ENCODE measurements at regions not wholly inside any gene's neighbourhood (a gene's known extent, or its start where the extent isn't known, plus 50 kb on each side); places are given as distances from the start of the nearest gene placed in this dataset.

- peaks cover 27% of the 10 kb centered on the region for H3K9me3 ChIP-seq (ENCODE audit: low read length)
- no peak overlapping the region for H3K9ac ChIP-seq (ENCODE audit: low read length)
- H2AFZ ChIP-seq (ENCODE audit: low read length): no peak overlapping the region
- no peak overlapping the region for H3K27ac ChIP-seq (ENCODE audit: low read length)
- no peaks in the 10 kb centered on the region for H3K27me3 ChIP-seq (ENCODE audit: low read length)
- H3K36me3 ChIP-seq (ENCODE audit: insufficient read depth, low read length): no peaks in the 10 kb centered on the region
- no peak for DNase-seq
- H3K4me1 ChIP-seq (ENCODE audit: low read length): no peaks in the 10 kb centered on the region
- no peaks in the 10 kb centered on the region for H3K9me2 ChIP-seq (replicated peaks; ENCODE audit: insufficient read depth, low read length)
- H4K20me1 ChIP-seq (ENCODE audit: insufficient read depth, low read depth, low read length): no peaks in the 10 kb centered on the region
- no peaks in the 10 kb centered on the region for H3K79me2 ChIP-seq (ENCODE audit: low read length)
- H3K4me3 ChIP-seq (ENCODE audit: low read length): no peak overlapping the region
- no peak overlapping the region for H3K4me2 ChIP-seq (ENCODE audit: low read depth, low read length, poor library complexity, severe bottlenecking)
Observed at GRCh38 chr9:118423021-118423420, 718.8 kb downstream of the TLR4 start.

DNA sequence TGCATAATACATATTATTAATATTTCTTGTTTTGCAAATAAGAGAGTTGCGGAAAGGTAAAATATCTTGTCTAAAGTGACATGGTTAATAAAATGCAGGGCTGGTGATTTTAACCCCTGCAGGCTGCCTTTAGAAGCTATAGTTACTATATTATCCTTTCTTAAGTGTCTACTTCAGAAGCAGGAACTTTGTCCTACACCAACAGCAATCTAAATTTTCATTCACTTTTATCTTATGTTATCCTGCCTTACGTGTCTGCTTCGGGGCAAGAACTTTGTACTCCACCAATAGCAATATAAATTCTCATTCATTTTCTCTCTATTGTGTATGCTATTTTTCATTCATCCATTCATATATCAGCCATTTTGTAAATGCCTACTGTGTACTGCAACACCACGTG lies 719.5 kb downstream of the TLR4 start:
- DNase-seq: no peak
- Histone ChIP-seq H3K9me2 (replicated peaks; ENCODE audit: insufficient read depth, low read length) (no peaks in the 10 kb centered on the region), H3K79me2 (ENCODE audit: low read length) (no peaks in the 10 kb centered on the region), H4K20me1 (ENCODE audit: insufficient read depth, low read depth, low read length) (no peaks in the 10 kb centered on the region), H3K36me3 (ENCODE audit: insufficient read depth, low read length) (no peaks in the 10 kb centered on the region), H3K9ac (ENCODE audit: low read length) (no peak overlapping the region), H3K27ac (ENCODE audit: low read length) (no peak overlapping the region), H3K4me2 (ENCODE audit: low read depth, low read length, poor library complexity, severe bottlenecking) (no peak overlapping the region), H3K4me1 (ENCODE audit: low read length) (no peaks in the 10 kb centered on the region), H2AFZ (ENCODE audit: low read length) (no peak overlapping the region), H3K9me3 (ENCODE audit: low read length) (peaks cover 27% of the 10 kb centered on the region), H3K27me3 (ENCODE audit: low read length) (no peaks in the 10 kb centered on the region), H3K4me3 (ENCODE audit: low read length) (no peak overlapping the region)

GRCh38 chr9:118426772-118427171 lies 722.6 kb downstream of the TLR4 start:
- H3K4me3 ChIP-seq (ENCODE audit: low read length): no peak overlapping the region
- no peak overlapping the region for H3K9ac ChIP-seq (ENCODE audit: low read length)
- no peaks in the 10 kb centered on the region for H3K4me1 ChIP-seq (ENCODE audit: low read length)
- H3K27me3 ChIP-seq (ENCODE audit: low read length): no peaks in the 10 kb centered on the region
- no peak overlapping the region for H2AFZ ChIP-seq (ENCODE audit: low read length)
- no peaks in the 10 kb centered on the region for H3K9me2 ChIP-seq (replicated peaks; ENCODE audit: insufficient read depth, low read length)
- H3K27ac ChIP-seq (ENCODE audit: low read length): no peak overlapping the region
- H3K4me2 ChIP-seq (ENCODE audit: low read depth, low read length, poor library complexity, severe bottlenecking): no peak overlapping the region
- no peaks in the 10 kb centered on the region for H3K79me2 ChIP-seq (ENCODE audit: low read length)
- no peaks in the 10 kb centered on the region for H4K20me1 ChIP-seq (ENCODE audit: insufficient read depth, low read depth, low read length)
- H3K36me3 ChIP-seq (ENCODE audit: insufficient read depth, low read length): no peaks in the 10 kb centered on the region
- H3K9me3 ChIP-seq (ENCODE audit: low read length): peaks cover 13% of the 10 kb centered on the region
- DNase-seq: no peak

- Histone ChIP-seq H3K9me2 (replicated peaks; ENCODE audit: insufficient read depth, low read length) (no peaks in the 10 kb centered on the region), H4K20me1 (ENCODE audit: insufficient read depth, low read depth, low read length) (no peaks in the 10 kb centered on the region), H3K36me3 (ENCODE audit: insufficient read depth, low read length) (no peaks in the 10 kb centered on the region), H3K79me2 (ENCODE audit: low read length) (no peaks in the 10 kb centered on the region), H2AFZ (ENCODE audit: low read length) (no peak overlapping the region), H3K9me3 (ENCODE audit: low read length) (0 out of 2 replicates have a peak, but pooled peaks cover 10% of the 10 kb centered on the region), H3K4me3 (ENCODE audit: low read length) (no peak overlapping the region), H3K4me1 (ENCODE audit: low read length) (no peaks in the 10 kb centered on the region), H3K4me2 (ENCODE audit: low read depth, low read length, poor library complexity, severe bottlenecking) (no peak overlapping the region), H3K27me3 (ENCODE audit: low read length) (no peaks in the 10 kb centered on the region), H3K27ac (ENCODE audit: low read length) (no peak overlapping the region), H3K9ac (ENCODE audit: low read length) (no peak overlapping the region)
- DNase-seq: no peak
Observed at GRCh38 chr9:118438810-118439209, 734.6 kb downstream of the TLR4 start.

DNA sequence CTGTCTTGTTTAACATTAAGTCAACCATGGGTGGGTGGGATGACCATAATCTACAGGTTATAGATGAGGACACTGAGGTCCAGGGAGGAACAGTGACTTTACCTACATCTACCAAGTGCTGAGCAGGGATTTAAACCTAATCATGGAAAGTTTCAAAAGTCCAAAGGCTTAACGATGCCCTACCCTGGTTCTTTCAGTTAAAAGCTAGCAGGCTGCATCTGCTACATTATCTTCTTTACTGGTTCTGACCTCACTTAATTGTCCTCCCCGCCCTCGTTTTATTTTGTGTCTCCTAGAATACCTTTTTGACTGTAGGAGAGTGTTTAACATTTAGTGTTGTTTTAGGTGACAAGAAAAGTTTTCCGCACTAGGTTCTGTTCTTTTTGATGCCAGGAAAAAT lies 735.2 kb downstream of the TLR4 start:
- Histone ChIP-seq H2AFZ (ENCODE audit: low read length) (no peak overlapping the region), H3K9me3 (ENCODE audit: low read length) (0 out of 2 replicates have a peak, but pooled peaks cover 10% of the 10 kb centered on the region), H3K4me3 (ENCODE audit: low read length) (no peak overlapping the region), H3K79me2 (ENCODE audit: low read length) (no peaks in the 10 kb centered on the region), H3K9me2 (replicated peaks; ENCODE audit: insufficient read depth, low read length) (no peaks in the 10 kb centered on the region), H4K20me1 (ENCODE audit: insufficient read depth, low read depth, low read length) (no peaks in the 10 kb centered on the region), H3K4me1 (ENCODE audit: low read length) (no peaks in the 10 kb centered on the region), H3K27me3 (ENCODE audit: low read length) (no peaks in the 10 kb centered on the region), H3K9ac (ENCODE audit: low read length) (no peak overlapping the region), H3K4me2 (ENCODE audit: low read depth, low read length, poor library complexity, severe bottlenecking) (no peak overlapping the region), H3K36me3 (ENCODE audit: insufficient read depth, low read length) (no peaks in the 10 kb centered on the region), H3K27ac (ENCODE audit: low read length) (no peak overlapping the region)
- DNase-seq: no peak

- no peak overlapping the region for H2AFZ ChIP-seq (ENCODE audit: low read length)
- H3K27me3 ChIP-seq (ENCODE audit: low read length): no peaks in the 10 kb centered on the region
- no peaks in the 10 kb centered on the region for H3K9me3 ChIP-seq (ENCODE audit: low read length)
- no peaks in the 10 kb centered on the region for H3K79me2 ChIP-seq (ENCODE audit: low read length)
- no peaks in the 10 kb centered on the region for H3K4me1 ChIP-seq (ENCODE audit: low read length)
- H4K20me1 ChIP-seq (ENCODE audit: insufficient read depth, low read depth, low read length): no peaks in the 10 kb centered on the region
- H3K9me2 ChIP-seq (replicated peaks; ENCODE audit: insufficient read depth, low read length): no peaks in the 10 kb centered on the region
- H3K4me2 ChIP-seq (ENCODE audit: low read depth, low read length, poor library complexity, severe bottlenecking): no peak overlapping the region
- no peak for DNase-seq
- H3K36me3 ChIP-seq (ENCODE audit: insufficient read depth, low read length): no peaks in the 10 kb centered on the region
- no peak overlapping the region for H3K4me3 ChIP-seq (ENCODE audit: low read length)
- no peak overlapping the region for H3K9ac ChIP-seq (ENCODE audit: low read length)
- no peak overlapping the region for H3K27ac ChIP-seq (ENCODE audit: low read length)
Observed at GRCh38 chr9:118444403-118444802, 740.2 kb downstream of the TLR4 start.

GRCh38 chr9:118446943-118447639 lies 742.9 kb downstream of the TLR4 start:
- H3K9ac ChIP-seq (ENCODE audit: low read length): no peak overlapping the region
- H3K4me2 ChIP-seq (ENCODE audit: low read depth, low read length, poor library complexity, severe bottlenecking): no peak overlapping the region
- no peak overlapping the region for H3K27ac ChIP-seq (ENCODE audit: low read length)
- no peaks in the 10 kb centered on the region for H3K36me3 ChIP-seq (ENCODE audit: insufficient read depth, low read length)
- DNase-seq: no peak
- no peak overlapping the region for H3K4me3 ChIP-seq (ENCODE audit: low read length)
- H3K27me3 ChIP-seq (ENCODE audit: low read length): no peaks in the 10 kb centered on the region
- H3K9me2 ChIP-seq (replicated peaks; ENCODE audit: insufficient read depth, low read length): no peaks in the 10 kb centered on the region
- no peaks in the 10 kb centered on the region for H3K79me2 ChIP-seq (ENCODE audit: low read length)
- no peaks in the 10 kb centered on the region for H3K4me1 ChIP-seq (ENCODE audit: low read length)
- H3K9me3 ChIP-seq (ENCODE audit: low read length): 0 out of 2 replicates have a peak, but pooled peaks cover 4% of the 10 kb centered on the region
- H2AFZ ChIP-seq (ENCODE audit: low read length): no peak overlapping the region
- H4K20me1 ChIP-seq (ENCODE audit: insufficient read depth, low read depth, low read length): no peaks in the 10 kb centered on the region

DNA sequence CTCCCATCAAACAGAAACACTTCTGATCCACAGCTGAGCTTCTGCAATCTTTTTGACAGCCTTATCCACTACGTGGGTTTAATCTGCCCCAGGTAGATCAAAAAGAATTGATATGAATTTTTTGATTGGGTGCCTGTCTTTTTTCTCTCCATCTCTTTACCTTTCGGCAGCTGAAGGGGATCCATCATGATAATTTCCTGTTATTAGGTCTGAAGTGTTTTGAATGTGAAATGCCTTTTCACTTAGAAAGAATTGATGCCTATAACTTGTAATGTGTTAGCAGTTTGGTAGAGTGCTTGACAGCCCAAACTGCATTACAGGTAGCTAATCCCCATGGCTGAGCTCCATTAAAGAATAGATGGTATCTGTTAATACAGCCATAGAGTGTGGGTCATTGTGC lies 745.4 kb downstream of the TLR4 start:
- H3K36me3 ChIP-seq (ENCODE audit: insufficient read depth, low read length): no peaks in the 10 kb centered on the region
- H3K4me1 ChIP-seq (ENCODE audit: low read length): no peaks in the 10 kb centered on the region
- no peak overlapping the region for H3K27ac ChIP-seq (ENCODE audit: low read length)
- H3K4me3 ChIP-seq (ENCODE audit: low read length): no peak overlapping the region
- H3K27me3 ChIP-seq (ENCODE audit: low read length): no peaks in the 10 kb centered on the region
- no peak for DNase-seq
- no peaks in the 10 kb centered on the region for H3K79me2 ChIP-seq (ENCODE audit: low read length)
- H3K9me3 ChIP-seq (ENCODE audit: low read length): peaks cover 7% of the 10 kb centered on the region; the same call in 1 of the 2 replicates
- no peaks in the 10 kb centered on the region for H3K9me2 ChIP-seq (replicated peaks; ENCODE audit: insufficient read depth, low read length)
- H3K9ac ChIP-seq (ENCODE audit: low read length): no peak overlapping the region
- no peaks in the 10 kb centered on the region for H4K20me1 ChIP-seq (ENCODE audit: insufficient read depth, low read depth, low read length)
- no peak overlapping the region for H3K4me2 ChIP-seq (ENCODE audit: low read depth, low read length, poor library complexity, severe bottlenecking)
- H2AFZ ChIP-seq (ENCODE audit: low read length): no peak overlapping the region
